Lower leg skin (tissue), 4 donors: ENCODE measurements at regions not wholly inside any gene's neighbourhood (a gene's known extent, or its start where the extent isn't known, plus 50 kb on each side); places are given as distances from the start of the nearest gene placed in this dataset.

Experiments used
- DNase-seq, 2 donors: peaks; one replicate each; pipeline ENCODE4 v3.0.0-alpha.2; 2019; ENCODE audit warnings: low spot score in 2 of 2
- H3K4me3 ChIP-seq: fragments of 200-600 bp; sonication (generic); 2 replicates; pipeline ENCODE4 v1.5.1; 2017; ENCODE audit warnings: mild to moderate bottlenecking, low read depth; ENCODE audit not compliant: poor library complexity, severe bottlenecking
- POLR2A ChIP-seq, 2 donors: fragments of 450-650 bp; IDR thresholded peaks; one replicate each; pipeline ENCODE4 v1.6.1; 2016 to 2017; ENCODE audit warnings: antibody characterized with exemption in 2 of 2, mild to moderate bottlenecking in 1 of 2, moderate library complexity in 1 of 2
- WGBS, 2 donors: methylation state at CpG; one replicate each; pipeline ENCODE4 v1.1.5; 2018; 5-methylcytosine and 5-hydroxymethylcytosine counted together
- intact Hi-C: fragments of 100-400 bp; cut with DNase I; formaldehyde crosslinking; loops from one replicate; pipeline ENCODE4 v1.15.0; 2023; ENCODE audit warnings: low total_unique reads
- TF ChIP-seq, protein P1 (sequence below), 3 donors: fragments of 450-650 bp; IDR thresholded peaks; one replicate each; pipeline ENCODE4 v1.5.1; 2016; ENCODE audit warnings: antibody characterized with exemption in 3 of 3, mild to moderate bottlenecking in 3 of 3, moderate library complexity in 2 of 3

DNA sequence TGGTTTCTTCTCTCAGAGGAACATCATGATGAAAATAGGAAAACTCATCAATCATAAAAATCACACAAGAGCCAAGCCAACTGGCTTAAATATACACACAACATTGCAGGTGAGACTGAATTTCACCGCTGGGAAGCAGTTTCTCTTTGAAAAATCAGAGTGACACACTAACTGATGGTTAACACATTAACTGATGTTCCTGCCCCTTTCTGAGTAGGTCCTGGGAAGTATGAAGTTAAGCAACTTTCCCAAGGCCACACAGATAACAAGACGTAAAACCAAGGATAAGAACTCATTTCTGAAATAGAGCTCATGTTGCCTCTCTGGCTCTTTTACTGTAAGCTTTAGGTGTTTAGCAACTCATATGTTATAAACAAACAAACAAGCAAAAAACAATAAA is 813.7 kb upstream of the HS3ST1 start:
- no peak for TF ChIP-seq POLR2A (IDR thresholded peaks at IDR 0.05)
- TF ChIP-seq, protein P1, sequence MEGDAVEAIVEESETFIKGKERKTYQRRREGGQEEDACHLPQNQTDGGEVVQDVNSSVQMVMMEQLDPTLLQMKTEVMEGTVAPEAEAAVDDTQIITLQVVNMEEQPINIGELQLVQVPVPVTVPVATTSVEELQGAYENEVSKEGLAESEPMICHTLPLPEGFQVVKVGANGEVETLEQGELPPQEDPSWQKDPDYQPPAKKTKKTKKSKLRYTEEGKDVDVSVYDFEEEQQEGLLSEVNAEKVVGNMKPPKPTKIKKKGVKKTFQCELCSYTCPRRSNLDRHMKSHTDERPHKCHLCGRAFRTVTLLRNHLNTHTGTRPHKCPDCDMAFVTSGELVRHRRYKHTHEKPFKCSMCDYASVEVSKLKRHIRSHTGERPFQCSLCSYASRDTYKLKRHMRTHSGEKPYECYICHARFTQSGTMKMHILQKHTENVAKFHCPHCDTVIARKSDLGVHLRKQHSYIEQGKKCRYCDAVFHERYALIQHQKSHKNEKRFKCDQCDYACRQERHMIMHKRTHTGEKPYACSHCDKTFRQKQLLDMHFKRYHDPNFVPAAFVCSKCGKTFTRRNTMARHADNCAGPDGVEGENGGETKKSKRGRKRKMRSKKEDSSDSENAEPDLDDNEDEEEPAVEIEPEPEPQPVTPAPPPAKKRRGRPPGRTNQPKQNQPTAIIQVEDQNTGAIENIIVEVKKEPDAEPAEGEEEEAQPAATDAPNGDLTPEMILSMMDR (IDR thresholded peaks at IDR 0.05), result no peak
- no peak overlapping the region for H3K4me3 ChIP-seq
- intact Hi-C loops, result no loop called here
- 85 to 88% methylated on average over 2 of the region's 2 CpGs for WGBS, 2 donors
- no peak for DNase-seq

- intact Hi-C loops, result no loop called here
- no peak overlapping the region for H3K4me3 ChIP-seq
- TF ChIP-seq, protein P1 (IDR thresholded peaks at IDR 0.05), result no peak
- no peak for TF ChIP-seq POLR2A (IDR thresholded peaks at IDR 0.05)
- 44 to 61% methylated on average over 3 of the region's 3 CpGs for WGBS, 2 donors
- no peak for DNase-seq
These were observed 811.4 kb upstream of the HS3ST1 start for GRCh38 chr4:12239897-12240636.

DNA sequence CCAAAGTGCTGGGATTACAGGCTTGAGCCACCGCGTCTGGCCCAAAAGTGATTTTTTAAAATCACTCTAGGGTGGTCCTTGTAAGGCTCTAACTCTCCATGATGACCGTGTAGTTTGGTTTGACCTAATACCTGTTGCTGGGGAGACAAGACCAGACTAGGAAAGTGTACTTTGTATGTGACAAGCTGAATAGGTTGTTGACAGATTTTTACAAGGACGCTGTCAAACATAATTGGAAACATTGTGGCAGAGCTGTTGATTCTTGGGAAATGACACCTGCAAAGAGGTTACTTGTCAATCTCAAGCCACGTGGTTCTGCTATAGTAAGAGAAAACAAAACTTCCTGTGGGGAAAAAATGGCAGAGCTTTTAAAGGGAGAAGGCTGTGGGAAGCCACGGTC is 802.4 kb upstream of the HS3ST1 start:
- intact Hi-C loops, result no loop called here
- no peak for DNase-seq
- 52 to 54% methylated on average over 6 of the region's 6 CpGs for WGBS, 2 donors
- no peak for TF ChIP-seq POLR2A (IDR thresholded peaks at IDR 0.05)
- TF ChIP-seq, protein P1 (IDR thresholded peaks at IDR 0.05), result no peak
- no peak overlapping the region for H3K4me3 ChIP-seq

- WGBS, 2 donors, result 73 to 78% methylated on average over 2 of the region's 2 CpGs
- intact Hi-C loops, result no loop called here
These were observed 792.3 kb upstream of the HS3ST1 start for GRCh38 chr4:12221031-12221430.

GRCh38 chr4:12211636-12212035 is 782.9 kb upstream of the HS3ST1 start:
- intact Hi-C loops, result no loop called here
- no peak for DNase-seq
- H3K4me3 ChIP-seq, result no peak overlapping the region
- whole genome bisulfite sequencing, 2 donors, result 59 to 71% methylated on average over 7 of the region's 7 CpGs
- no peak for TF ChIP-seq POLR2A (IDR thresholded peaks at IDR 0.05)
- TF ChIP-seq, protein P1 (IDR thresholded peaks at IDR 0.05), result no peak

More at GRCh38 chr4:12221031-12221430, 792.3 kb upstream of the HS3ST1 start:
- DNase-seq, result no peak
- H3K4me3 ChIP-seq, result no peak overlapping the region
- TF ChIP-seq POLR2A (IDR thresholded peaks at IDR 0.05), result no peak
- TF ChIP-seq, protein P1 (IDR thresholded peaks at IDR 0.05), result no peak

GRCh38 chr4:12207396-12207795 is 778.7 kb upstream of the HS3ST1 start:
- TF ChIP-seq, protein P1 (IDR thresholded peaks at IDR 0.05), result no peak
- TF ChIP-seq POLR2A (IDR thresholded peaks at IDR 0.05), result no peak
- H3K4me3 ChIP-seq, result no peak overlapping the region
- 70 to 78% methylated on average over 3 of the region's 3 CpGs for WGBS, 2 donors
- intact Hi-C loops, result no loop called here
- DNase-seq, result no peak
